H4 (cell line): ENCODE measurements at regions not wholly inside any gene's neighbourhood (a gene's known extent, or its start where the extent isn't known, plus 50 kb on each side); places are given as distances from the start of the nearest gene placed in this dataset.

Experiments used
- DNase-seq: peaks from one replicate; pipeline ENCODE4 v3.0.0-alpha.2; 2015; ENCODE audit warnings: low spot score

DNA sequence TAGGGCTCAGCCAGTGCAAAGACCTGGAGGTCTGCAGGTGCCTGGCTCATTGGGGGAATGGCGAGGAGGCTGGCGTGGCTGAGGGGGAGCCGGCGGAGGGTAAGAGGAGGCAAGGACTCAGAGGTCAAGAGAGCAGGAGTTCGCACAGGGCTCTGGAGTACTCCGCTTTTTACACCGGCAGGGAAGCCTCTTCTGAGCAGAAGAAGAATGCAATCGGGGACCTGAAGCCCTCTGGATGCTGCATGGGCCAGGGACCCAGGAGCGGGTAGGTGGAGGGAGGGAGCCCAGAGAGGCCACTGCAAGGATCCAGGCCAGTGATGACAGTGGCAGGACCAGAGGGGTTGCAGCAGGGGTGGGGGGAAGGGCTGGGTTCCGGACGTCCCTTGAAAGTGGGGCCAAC is 70.4 kb upstream of the TAMM41 start:
- no peak for DNase-seq

DNA sequence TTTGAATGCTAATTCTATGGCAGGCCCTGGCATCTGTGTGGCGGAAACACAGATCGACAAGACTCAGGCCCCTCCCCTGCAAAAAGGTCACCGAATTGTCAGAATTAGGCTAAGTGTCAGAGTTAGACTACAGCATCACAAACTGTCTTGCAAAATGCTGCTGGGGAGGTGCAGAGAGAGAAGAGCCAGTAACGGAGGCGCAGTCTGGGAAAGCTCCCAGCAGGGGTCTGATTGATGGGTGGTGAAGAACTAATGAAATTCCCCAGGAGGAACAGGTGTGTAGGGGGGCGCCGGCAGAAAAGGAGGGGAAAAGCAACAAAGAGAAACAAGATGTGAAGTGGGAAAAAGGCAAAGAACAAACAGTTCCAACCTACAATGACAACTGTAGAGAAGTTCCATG is 72.7 kb upstream of the TAMM41 start:
- DNase-seq: no peak

DNA sequence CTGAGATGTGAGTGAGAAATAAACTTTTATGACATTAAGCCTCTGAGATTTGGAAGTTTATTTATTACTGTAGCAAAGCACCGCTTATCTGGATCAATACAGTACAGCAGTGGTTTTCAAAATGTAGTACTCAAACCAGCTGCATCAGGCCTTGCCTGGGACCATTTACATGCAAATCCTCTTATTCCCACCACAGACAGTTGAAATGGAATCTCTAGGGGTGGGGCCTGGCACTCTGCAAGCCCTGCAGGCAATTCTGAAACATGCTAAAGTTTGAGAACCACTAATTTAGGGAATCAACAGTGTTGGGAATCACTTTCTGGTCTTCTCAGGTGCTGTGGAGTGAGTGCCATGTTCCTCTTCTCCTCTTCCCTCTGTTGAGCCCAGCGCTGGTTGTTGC is 77.8 kb upstream of the TAMM41 start:
- DNase-seq: no peak

DNA sequence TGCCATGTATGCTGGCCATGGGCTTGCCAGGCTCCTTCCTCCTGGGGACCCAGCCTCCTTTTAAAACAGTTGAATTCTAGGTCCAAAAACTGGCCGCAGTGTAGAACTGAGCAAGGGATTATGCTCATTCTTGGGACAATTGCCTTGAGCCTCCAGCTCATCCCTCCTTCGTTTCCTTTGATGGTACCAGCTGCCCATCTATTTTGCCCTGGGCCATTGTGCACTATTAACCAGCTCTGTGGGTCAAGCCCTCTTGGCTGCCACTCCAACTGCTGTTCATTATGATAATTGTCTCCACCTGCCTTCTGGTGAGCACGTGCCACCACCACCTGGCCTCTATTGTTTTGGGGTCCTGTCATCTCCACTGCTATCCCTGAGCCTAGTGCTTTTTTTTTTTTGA is 75.8 kb upstream of the SYN2 start:
- DNase-seq: no peak

DNA sequence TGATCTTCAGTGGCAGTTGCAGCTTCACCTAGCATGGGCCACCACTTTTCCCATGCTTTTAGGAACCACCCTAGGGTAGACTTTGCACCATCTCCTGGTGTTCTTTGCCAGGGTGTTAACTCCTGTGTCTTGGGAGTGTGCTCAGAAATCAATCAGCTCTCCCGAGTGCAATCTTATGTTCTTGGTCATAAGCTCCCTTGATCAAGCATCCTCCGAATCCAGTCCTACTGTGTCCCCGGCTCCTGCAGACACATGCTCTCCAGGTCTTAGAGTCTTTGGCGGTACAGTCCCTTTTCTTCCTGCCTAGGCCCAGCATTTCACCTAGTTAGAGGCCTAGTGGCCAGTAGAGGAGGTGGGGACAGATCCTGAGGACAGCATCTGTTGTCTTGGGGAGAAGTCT is 74.7 kb upstream of the SYN2 start:
- DNase-seq: no peak

DNA sequence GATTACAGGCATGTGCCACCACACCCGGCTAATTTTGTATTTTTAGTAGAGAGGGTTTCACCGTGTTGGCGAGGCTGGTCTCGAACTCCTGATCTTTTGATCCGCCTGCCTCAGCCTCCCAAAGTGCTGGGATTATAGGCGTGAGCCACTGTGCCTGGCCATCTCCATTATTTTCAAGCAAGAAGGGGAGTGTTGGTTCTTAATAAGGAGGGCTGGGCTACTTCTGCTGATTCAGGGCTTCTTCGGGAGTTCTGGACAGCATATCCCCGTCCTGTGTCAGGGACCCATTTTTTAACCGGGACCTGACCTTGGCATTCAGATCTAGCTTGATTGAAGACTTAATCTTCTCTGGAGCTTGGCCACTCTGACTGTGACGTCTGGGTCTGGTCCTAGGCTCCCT is 74.1 kb upstream of the SYN2 start:
- DNase-seq: no peak

DNA sequence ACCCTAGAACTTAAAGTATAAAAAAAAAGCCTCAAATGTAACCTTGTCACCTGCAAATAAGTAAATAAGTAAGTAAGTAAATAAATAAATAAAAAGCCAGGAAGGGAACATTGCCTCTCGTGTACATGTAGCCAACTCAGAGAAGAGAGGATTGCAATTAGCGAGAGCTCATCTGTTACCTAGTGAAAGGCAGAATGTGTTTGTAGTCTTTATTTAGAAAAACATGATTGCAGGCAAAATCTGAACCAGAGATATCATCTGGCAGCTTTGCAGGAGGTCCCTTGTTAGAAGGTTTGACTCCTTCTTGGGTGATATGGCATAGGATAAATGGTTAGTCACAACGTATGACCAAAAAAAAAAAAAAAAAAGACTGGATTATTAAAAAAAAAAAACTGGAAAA is 71.6 kb upstream of the SYN2 start:
- DNase-seq: no peak

DNA sequence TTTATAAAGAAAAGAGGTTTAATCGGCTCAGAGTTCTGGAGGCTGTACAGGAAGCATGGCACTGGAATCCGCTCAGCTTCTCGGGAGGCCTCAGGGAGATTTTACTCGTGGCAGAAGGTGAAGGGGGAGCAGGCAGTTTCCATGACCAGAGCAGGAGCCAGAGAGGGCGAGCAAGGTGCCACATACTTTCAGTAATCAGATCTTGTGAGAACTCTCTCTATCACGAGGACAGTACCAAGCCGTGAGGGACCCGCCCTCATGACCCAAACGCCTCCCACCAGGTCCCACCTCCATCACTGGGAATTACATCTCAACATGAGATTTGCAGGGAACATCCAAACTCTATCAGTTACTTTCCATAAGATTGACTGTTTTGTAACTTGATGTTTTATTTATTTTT is 70.7 kb upstream of the SYN2 start:
- no peak for DNase-seq

DNA sequence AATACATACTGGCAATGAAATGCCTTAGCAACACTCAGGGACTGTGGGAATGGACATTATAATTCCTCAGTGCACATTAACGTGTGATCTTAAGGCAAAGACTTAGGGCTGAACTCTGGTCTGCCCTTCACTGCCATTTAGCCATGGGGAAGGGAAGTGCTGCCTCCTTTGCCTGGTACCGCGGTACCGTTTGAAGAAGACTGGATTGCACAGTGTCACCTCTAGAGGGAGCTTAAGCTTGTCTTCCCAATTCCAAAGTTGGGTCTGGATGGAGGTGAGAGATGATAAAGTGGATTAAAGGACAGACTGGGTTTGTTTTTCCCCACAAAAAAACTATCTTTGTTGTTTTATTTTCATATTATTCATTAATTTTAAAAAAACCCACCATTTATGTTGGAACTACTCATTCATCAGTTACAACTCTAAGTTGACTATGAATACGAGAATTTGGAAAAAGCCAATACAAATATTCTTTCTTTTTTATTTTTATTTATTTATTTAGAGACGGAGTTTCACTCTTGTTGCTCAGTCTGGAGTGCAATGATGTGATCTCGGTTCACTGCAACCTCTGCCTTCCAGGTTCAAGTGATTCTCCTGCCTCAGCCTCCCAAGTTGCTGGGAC is 60.0 kb upstream of the SYN2 start:
- DNase-seq: peak; percentile 52

DNA sequence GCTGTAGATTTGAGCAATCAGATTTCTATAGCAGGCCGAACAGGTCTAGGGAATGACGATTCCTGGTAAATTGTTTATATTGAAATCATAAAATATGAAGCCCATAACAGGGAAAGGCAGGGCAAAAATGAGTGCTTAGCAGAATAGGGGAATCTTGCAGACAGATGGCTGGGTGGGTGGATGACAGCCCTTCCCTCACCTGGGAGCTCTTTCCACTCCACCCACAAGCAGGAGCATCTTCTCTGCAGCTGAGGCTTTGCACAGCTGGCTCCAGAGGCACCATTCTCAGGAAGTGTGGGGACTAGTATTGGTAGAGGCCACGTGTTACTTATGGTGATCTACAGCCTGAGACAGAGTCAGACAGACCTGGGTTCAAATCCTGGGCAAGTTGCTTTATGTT is 55.9 kb upstream of the SYN2 start:
- no peak for DNase-seq

DNA sequence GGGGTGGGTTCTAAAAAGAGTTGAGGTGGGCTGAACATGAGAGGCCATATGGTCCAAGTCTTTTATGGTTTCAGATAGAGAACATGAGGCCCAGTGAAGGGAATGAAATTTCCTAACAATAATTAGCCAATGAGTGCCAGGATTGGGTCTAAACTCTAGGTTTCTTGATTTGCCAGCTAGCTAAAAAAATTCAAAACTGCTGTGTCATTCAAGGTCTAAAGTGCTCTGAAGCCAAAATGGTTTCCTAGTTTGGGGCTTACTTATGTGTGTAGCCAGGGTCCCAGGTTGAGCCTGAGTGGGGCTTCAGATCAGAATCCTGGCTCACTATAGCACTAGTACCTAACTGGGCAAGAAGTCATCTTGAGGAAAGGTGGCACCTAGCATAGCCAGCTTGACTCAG is 55.3 kb upstream of the SYN2 start:
- DNase-seq: no peak

DNA sequence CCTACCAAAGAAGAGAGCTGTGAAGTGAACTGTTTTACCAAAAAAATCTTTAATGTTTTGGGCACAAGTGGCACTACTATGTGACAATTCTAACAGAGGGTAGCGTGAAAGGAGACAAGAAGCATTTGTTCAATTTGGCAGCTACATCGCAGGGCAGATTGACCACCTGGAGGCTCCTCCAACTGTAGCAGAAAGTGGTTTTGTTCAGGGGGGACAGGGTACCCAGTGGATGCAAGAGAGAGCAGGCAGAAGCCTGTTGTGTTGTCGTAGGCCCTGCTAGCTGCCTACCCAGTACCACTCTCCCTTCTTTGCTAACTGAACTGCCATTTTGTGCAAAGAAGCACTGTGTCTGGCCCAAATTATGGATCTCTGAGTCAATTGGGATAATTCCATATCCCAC is 54.8 kb upstream of the SYN2 start:
- DNase-seq: no peak

DNA sequence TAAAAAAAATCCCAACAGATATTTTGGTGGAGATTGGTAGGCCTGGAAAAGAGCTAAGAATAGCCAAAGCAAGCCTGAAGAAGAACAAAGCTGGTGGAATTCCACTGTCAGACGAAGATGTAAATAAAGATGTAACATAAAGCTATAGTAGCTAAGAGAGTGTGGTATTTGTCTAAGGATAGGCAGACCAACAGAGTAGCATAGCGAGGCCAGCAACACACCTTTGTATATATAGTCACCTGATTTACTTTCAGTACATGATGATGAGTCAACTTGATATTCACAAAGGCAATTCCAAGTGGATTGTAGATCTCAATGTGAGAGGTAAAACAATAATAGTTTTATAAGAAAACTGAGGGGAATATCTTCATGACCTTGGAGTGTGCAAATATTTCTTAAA is 53.6 kb upstream of the SYN2 start:
- DNase-seq: no peak

DNA sequence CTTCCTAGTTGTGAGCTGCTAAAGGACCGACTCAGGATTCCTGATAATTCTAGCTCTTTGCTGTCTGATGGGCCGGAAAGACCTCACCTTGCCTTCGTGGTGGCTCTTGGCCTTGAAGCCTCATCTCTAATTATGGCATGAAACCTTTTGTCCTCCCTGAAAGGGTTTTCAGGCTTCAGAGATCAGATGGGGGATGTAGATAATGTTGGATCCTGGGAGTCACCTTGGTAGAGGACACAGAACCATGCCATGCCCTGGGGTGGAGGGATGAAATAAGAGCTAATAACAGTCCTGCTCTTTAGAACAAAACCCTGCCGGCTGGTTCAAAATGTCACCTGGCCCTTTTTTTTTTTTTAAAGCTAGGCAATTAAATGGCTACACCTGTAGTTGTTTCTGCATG is 50.8 kb upstream of the SYN2 start:
- DNase-seq: no peak

DNA sequence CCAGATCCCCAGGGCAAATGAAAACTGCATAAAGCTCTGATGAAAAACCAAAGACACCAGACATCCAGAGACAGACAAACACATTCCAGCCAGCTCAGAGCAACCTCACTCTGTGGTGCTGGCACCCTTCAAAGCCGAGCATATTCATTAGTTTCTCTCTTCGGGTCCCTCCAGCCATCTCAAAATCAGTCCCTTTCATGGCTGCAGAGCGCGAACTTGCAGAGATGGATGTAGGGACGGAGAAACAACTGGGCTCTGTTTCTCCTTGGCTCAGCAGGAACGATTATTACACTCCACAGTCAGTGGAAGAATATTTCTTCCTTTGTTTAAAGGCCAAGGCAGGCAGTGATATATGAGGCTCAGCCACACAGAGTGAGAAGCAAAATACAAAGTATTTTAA is 50.4 kb upstream of the SYN2 start:
- no peak for DNase-seq

DNA sequence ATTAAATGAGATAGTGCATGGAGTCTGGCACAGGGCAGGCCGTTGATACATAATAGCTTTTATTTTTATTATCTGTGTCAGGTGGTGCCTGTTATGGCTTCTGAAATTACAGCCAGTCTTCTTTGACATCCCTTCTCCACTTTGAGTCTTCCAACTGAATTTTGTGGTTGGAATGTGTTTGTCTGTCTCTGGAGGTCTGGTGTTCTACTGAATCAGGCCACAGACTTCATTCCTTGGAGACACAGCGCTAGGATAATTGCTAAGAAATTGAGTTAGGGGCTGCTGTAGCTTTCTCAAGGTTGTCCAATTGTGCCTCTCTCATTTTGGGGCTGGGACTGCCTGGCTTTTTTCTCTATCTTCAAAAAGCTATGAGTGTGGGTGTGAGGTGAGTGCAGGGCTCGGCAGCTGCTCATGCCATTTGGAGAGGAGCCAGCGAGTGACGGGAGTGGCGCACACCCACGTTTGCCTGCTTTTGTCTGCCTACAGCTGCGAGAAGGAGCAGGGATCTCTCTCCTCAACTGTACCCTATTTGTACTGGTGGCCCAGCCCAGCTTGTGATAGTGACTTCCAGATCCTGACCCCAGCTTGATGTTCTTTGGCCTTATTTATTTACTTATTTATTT is 49.8 kb upstream of the SYN2 start:
- DNase-seq: no peak
